HUES48 (cell line): ENCODE measurements at regions not wholly inside any gene's neighbourhood (a gene's known extent, or its start where the extent isn't known, plus 50 kb on each side); places are given as distances from the start of the nearest gene placed in this dataset.
"Not testable (repeated sequence)": the region's sequence is repeated elsewhere in the genome, so short reads cannot be mapped to it uniquely, and the experiment has no call there.

Source experiments
- H3K27ac ChIP-seq: one replicate; pipeline ENCODE4 v1.7.0; 2013; ENCODE audit warnings: low read depth, low read length, inconsistent platforms
- H3K27me3 ChIP-seq: 2 replicates; pipeline ENCODE4 v1.6.1; 2013; ENCODE audit warnings: mild to moderate bottlenecking, low read length; ENCODE audit not compliant: control insufficient read depth, insufficient read depth
- H3K36me3 ChIP-seq: 2 replicates; pipeline ENCODE4 v1.6.1; 2013; ENCODE audit warnings: low read length; ENCODE audit not compliant: control insufficient read depth, insufficient read depth
- H3K4me1 ChIP-seq: 2 replicates; pipeline ENCODE4 v1.6.1; 2013; ENCODE audit warnings: mild to moderate bottlenecking, low read length; ENCODE audit not compliant: control insufficient read depth, insufficient read depth
- H3K4me3 ChIP-seq: 2 replicates; pipeline ENCODE4 v1.5.1; 2013; ENCODE audit warnings: mild to moderate bottlenecking, low read depth, low read length
- H3K9ac ChIP-seq: 2 replicates; pipeline ENCODE4 v1.6.1; 2013; ENCODE audit warnings: mild to moderate bottlenecking, low read depth, low read length, moderate library complexity
- H3K9me3 ChIP-seq: 2 replicates; pipeline ENCODE4 v1.6.1; 2013; ENCODE audit warnings: low read length; ENCODE audit not compliant: control insufficient read depth, insufficient read depth

- H3K36me3 ChIP-seq, H3K27ac ChIP-seq, H3K9me3 ChIP-seq, H3K27me3 ChIP-seq, H3K4me3 ChIP-seq, H3K4me1 ChIP-seq, H3K9ac ChIP-seq: not testable (repeated sequence)
These were observed 296.3 kb downstream of the HNRNPD start for GRCh38 chr4:82077471-82077995.

GRCh38 chr4:82076809-82077208, 297.0 kb downstream of the HNRNPD start:
- H3K27ac ChIP-seq = no peak overlapping the region
- H3K9me3 ChIP-seq = no peaks in the 10 kb centered on the region
- H3K36me3 ChIP-seq = no peaks in the 10 kb centered on the region
- H3K4me3 ChIP-seq = no peak overlapping the region
- no peaks in the 10 kb centered on the region for H3K27me3 ChIP-seq
- no peak overlapping the region for H3K9ac ChIP-seq
- H3K4me1 ChIP-seq = peaks cover 5% of the 10 kb centered on the region; the same call in 1 of the 2 replicates

GRCh38 chr4:82076359-82076758, 297.4 kb downstream of the HNRNPD start:
- Histone ChIP-seq H3K4me1 (peaks cover 2% of the 10 kb centered on the region; the same call in 1 of the 2 replicates), H3K36me3 (no peaks in the 10 kb centered on the region), H3K27ac (no peak overlapping the region), H3K9me3 (no peaks in the 10 kb centered on the region), H3K9ac (no peak overlapping the region), H3K4me3 (no peak overlapping the region), H3K27me3 (no peaks in the 10 kb centered on the region)

GRCh38 chr4:82071951-82072350, 301.8 kb downstream of the HNRNPD start:
- H3K27ac ChIP-seq = no peak overlapping the region

GRCh38 chr4:82069883-82070638, 303.7 kb downstream of the HNRNPD start:
- Histone ChIP-seq H3K4me1 (peaks cover 14% of the 10 kb centered on the region), H3K36me3 (no peaks in the 10 kb centered on the region), H3K9me3 (no peaks in the 10 kb centered on the region), H3K27ac (no peak overlapping the region), H3K4me3 (no peak overlapping the region), H3K27me3 (no peaks in the 10 kb centered on the region), H3K9ac (no peak overlapping the region)

More at GRCh38 chr4:82071951-82072350, 301.8 kb downstream of the HNRNPD start:
- Histone ChIP-seq H3K4me1 (peaks cover 14% of the 10 kb centered on the region), H3K9ac (no peak overlapping the region), H3K4me3 (no peak overlapping the region), H3K27me3 (no peaks in the 10 kb centered on the region), H3K9me3 (no peaks in the 10 kb centered on the region), H3K36me3 (no peaks in the 10 kb centered on the region)

- Histone ChIP-seq H3K9ac (no peak overlapping the region), H3K9me3 (no peaks in the 10 kb centered on the region), H3K4me3 (no peak overlapping the region), H3K36me3 (no peaks in the 10 kb centered on the region), H3K4me1 (no peaks in the 10 kb centered on the region), H3K27me3 (no peaks in the 10 kb centered on the region), H3K27ac (no peak overlapping the region)
These were observed 310.8 kb downstream of the HNRNPD start for GRCh38 chr4:82063017-82063416.

- H3K27me3 ChIP-seq = no peaks in the 10 kb centered on the region
- no peak overlapping the region for H3K27ac ChIP-seq
- no peaks in the 10 kb centered on the region for H3K4me1 ChIP-seq
- no peak overlapping the region for H3K4me3 ChIP-seq
- no peaks in the 10 kb centered on the region for H3K36me3 ChIP-seq
- H3K9me3 ChIP-seq = no peaks in the 10 kb centered on the region
- no peak overlapping the region for H3K9ac ChIP-seq
These were observed 315.7 kb downstream of the HNRNPD start for GRCh38 chr4:82057990-82058544.

GRCh38 chr4:82055156-82055555, 318.6 kb downstream of the HNRNPD start:
- no peak overlapping the region for H3K27ac ChIP-seq
- no peaks in the 10 kb centered on the region for H3K36me3 ChIP-seq
- H3K27me3 ChIP-seq = no peaks in the 10 kb centered on the region
- H3K4me1 ChIP-seq = no peaks in the 10 kb centered on the region
- no peak overlapping the region for H3K4me3 ChIP-seq
- no peak overlapping the region for H3K9ac ChIP-seq
- H3K9me3 ChIP-seq = no peaks in the 10 kb centered on the region

- H3K27ac ChIP-seq = no peak overlapping the region
- H3K4me1 ChIP-seq = no peaks in the 10 kb centered on the region
- H3K9me3 ChIP-seq = no peaks in the 10 kb centered on the region
- no peaks in the 10 kb centered on the region for H3K27me3 ChIP-seq
- no peak overlapping the region for H3K9ac ChIP-seq
- H3K36me3 ChIP-seq = no peaks in the 10 kb centered on the region
- no peak overlapping the region for H3K4me3 ChIP-seq
These were observed 320.4 kb downstream of the HNRNPD start for GRCh38 chr4:82053396-82053795.

- Histone ChIP-seq H3K9me3 (no peaks in the 10 kb centered on the region), H3K9ac (no peak overlapping the region), H3K4me1 (no peaks in the 10 kb centered on the region), H3K36me3 (no peaks in the 10 kb centered on the region), H3K4me3 (no peak overlapping the region), H3K27me3 (peaks cover 2% of the 10 kb centered on the region), H3K27ac (no peak overlapping the region)
These were observed 323.0 kb downstream of the HNRNPD start for GRCh38 chr4:82050796-82051195.

- Histone ChIP-seq H3K9me3 (no peaks in the 10 kb centered on the region), H3K4me3 (no peak overlapping the region), H3K4me1 (no peaks in the 10 kb centered on the region), H3K36me3 (no peaks in the 10 kb centered on the region), H3K27me3 (peaks cover 11% of the 10 kb centered on the region), H3K27ac (no peak overlapping the region), H3K9ac (no peak overlapping the region)
These were observed 324.5 kb downstream of the HNRNPD start for GRCh38 chr4:82049294-82049693.
